Esophagus squamous epithelium (tissue), 4 donors: ENCODE measurements at regions not wholly inside any gene's neighbourhood (a gene's known extent, or its start where the extent isn't known, plus 50 kb on each side); places are given as distances from the start of the nearest gene placed in this dataset.

Experiments
- CTCF ChIP-seq, 6 experiments: fragments of 450-650 bp in 4 of 6; fragments of 200-600 bp in 2 of 6; sonication (generic) in 2 of 6; IDR thresholded peaks; one replicate each; pipeline ENCODE4 v1.5.1; 2016 to 2019; ENCODE audit warnings: antibody characterized with exemption in 6 of 6, mild to moderate bottlenecking in 4 of 6, moderate library complexity in 4 of 6
- POLR2A ChIP-seq, 4 donors: fragments of 450-650 bp; IDR thresholded peaks; one replicate each; pipeline ENCODE4 v1.6.1; 2017; ENCODE audit warnings: antibody characterized with exemption in 4 of 4, mild to moderate bottlenecking in 4 of 4, moderate library complexity in 3 of 4

GRCh38 chr9:7246917-7247522 lies 489.2 kb downstream of the KDM4C start:
- TF ChIP-seq CTCF (IDR thresholded peaks at IDR 0.05): no peak
- no peak for TF ChIP-seq POLR2A (IDR thresholded peaks at IDR 0.05)
